ENCODE measurements at regions not wholly inside any gene's neighbourhood (a gene's known extent, or its start where the extent isn't known, plus 50 kb on each side); places are given as distances from the start of the nearest gene placed in this dataset.

GRCh38 chr6:27605401-27606342 lies 132.8 kb upstream of the ZNF184 start:
- TF ChIP-seq ATF3 (IDR thresholded peaks at IDR 0.05) (no peak), YY1 (IDR thresholded peaks at IDR 0.05) (no peak), FOXA1 (IDR thresholded peaks at IDR 0.05) (no peak), CTCF (IDR thresholded peaks at IDR 0.05; ENCODE audit: low read depth, low read length, missing input control) (no peak), REST (IDR thresholded peaks at IDR 0.05) (no peak), MAX (IDR thresholded peaks at IDR 0.05) (no peak), RAD21 (IDR thresholded peaks at IDR 0.05) (no peak), HNF4G (IDR thresholded peaks at IDR 0.05) (no peak), GABPA (IDR thresholded peaks at IDR 0.05 in 1 of 2, conservative IDR thresholded peaks at IDR 0.05 in 1 of 2) (no peak), SP1 (IDR thresholded peaks at IDR 0.05) (no peak)
